Fibroblast of lung (primary cell): ENCODE measurements at regions not wholly inside any gene's neighbourhood (a gene's known extent, or its start where the extent isn't known, plus 50 kb on each side); places are given as distances from the start of the nearest gene placed in this dataset.

ENCODE experiments used
- EZH2 ChIP-seq: IDR thresholded peaks from 2 replicates; pipeline ENCODE4 v1.5.1; 2012; ENCODE audit warnings: low read length, control low read depth, mild to moderate bottlenecking; ENCODE audit errors: missing control alignments
- TF ChIP-seq, protein P1 (sequence below), 2 donors: IDR thresholded peaks in 1 of 2; conservative IDR thresholded peaks in 1 of 2; 1 replicate in 1 of 2; 2 replicates in 1 of 2; pipeline ENCODE4 v1.5.1; 2011 to 2012; ENCODE audit warnings: low read length in 2 of 2, control low read depth in 1 of 2, inconsistent platforms in 1 of 2, low read depth in 1 of 2, mild to moderate bottlenecking in 1 of 2

DNA sequence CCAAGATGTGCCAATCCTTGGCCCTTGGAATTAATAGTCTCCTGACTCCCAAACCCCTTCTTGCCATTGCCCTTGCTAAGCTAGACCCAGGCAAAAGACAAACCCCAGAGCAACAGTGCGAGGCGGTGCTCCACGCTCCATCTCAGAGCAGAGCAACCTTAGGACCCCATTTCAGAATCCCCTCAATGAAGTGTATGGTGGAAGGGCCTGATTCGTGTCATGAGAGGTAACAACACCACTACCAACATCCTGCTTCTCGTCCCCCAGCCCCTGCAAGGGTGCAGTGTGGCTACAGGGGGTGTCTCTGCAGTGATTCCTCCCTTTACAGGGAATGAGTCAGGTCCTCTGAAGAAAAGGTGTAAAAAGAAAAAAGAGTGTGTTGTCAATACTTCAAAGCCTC is 103.9 kb upstream of the IRF2BP2 start:
- TF ChIP-seq, protein P1, sequence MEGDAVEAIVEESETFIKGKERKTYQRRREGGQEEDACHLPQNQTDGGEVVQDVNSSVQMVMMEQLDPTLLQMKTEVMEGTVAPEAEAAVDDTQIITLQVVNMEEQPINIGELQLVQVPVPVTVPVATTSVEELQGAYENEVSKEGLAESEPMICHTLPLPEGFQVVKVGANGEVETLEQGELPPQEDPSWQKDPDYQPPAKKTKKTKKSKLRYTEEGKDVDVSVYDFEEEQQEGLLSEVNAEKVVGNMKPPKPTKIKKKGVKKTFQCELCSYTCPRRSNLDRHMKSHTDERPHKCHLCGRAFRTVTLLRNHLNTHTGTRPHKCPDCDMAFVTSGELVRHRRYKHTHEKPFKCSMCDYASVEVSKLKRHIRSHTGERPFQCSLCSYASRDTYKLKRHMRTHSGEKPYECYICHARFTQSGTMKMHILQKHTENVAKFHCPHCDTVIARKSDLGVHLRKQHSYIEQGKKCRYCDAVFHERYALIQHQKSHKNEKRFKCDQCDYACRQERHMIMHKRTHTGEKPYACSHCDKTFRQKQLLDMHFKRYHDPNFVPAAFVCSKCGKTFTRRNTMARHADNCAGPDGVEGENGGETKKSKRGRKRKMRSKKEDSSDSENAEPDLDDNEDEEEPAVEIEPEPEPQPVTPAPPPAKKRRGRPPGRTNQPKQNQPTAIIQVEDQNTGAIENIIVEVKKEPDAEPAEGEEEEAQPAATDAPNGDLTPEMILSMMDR (conservative IDR thresholded peaks at IDR 0.05 in 1 of 2, IDR thresholded peaks at IDR 0.05 in 1 of 2; ENCODE audit: low read depth in 1 of 2, low read length in 2 of 2) = no peak
- TF ChIP-seq EZH2 = no peak
